HEK293 (cell line): ENCODE measurements at regions not wholly inside any gene's neighbourhood (a gene's known extent, or its start where the extent isn't known, plus 50 kb on each side); places are given as distances from the start of the nearest gene placed in this dataset.

Source experiments
- CTCF ChIP-seq: fragments of 450-650 bp; formaldehyde crosslinking; IDR thresholded peaks from 2 replicates; pipeline ENCODE4 v1.5.1; 2016; ENCODE audit warnings: missing biosample characterization, missing genetic modification characterization
- ELK4 ChIP-seq: IDR thresholded peaks from 2 replicates; pipeline ENCODE4 v1.6.1; 2011; ENCODE audit warnings: mild to moderate bottlenecking, low read depth, low read length, borderline replicate concordance
- INSM2 ChIP-seq: fragments of 450-650 bp; formaldehyde crosslinking; IDR thresholded peaks from 2 replicates; pipeline ENCODE4 v1.5.1; 2016; ENCODE audit warnings: missing biosample characterization, missing genetic modification characterization
- ZFHX2 ChIP-seq: fragments of 450-650 bp; formaldehyde crosslinking; conservative IDR thresholded peaks from 2 replicates; pipeline ENCODE4 v1.5.1; 2016; ENCODE audit warnings: missing biosample characterization, missing genetic modification characterization
- ZNF114 ChIP-seq: fragments of 450-650 bp; formaldehyde crosslinking; IDR thresholded peaks from 2 replicates; pipeline ENCODE4 v1.5.0; 2017; ENCODE audit warnings: missing biosample characterization, missing genetic modification characterization
- ZNF274 ChIP-seq, 2 experiments: fragments of 200-500 bp in 1 of 2; fragments of 450-650 bp in 1 of 2; sonication (Bioruptor generic) in 1 of 2; formaldehyde crosslinking in 1 of 2; IDR thresholded peaks; 2 replicates each; pipeline versions ENCODE4 v1.5.1 to v1.6.1; 2014 to 2016; ENCODE audit warnings: borderline replicate concordance in 1 of 2, inconsistent platforms in 1 of 2, low read length in 1 of 2, missing biosample characterization in 1 of 2, missing genetic modification characterization in 1 of 2
- ZNF341 ChIP-seq: fragments of 450-650 bp; formaldehyde crosslinking; IDR thresholded peaks from 2 replicates; pipeline ENCODE4; 2016; ENCODE audit warnings: low read depth, missing biosample characterization, missing genetic modification characterization
- ZNF501 ChIP-seq: fragments of 450-650 bp; formaldehyde crosslinking; IDR thresholded peaks from 2 replicates; pipeline ENCODE4 v1.5.1; 2016; ENCODE audit warnings: missing biosample characterization, missing genetic modification characterization
- ZNF521 ChIP-seq: fragments of 450-650 bp; formaldehyde crosslinking; IDR thresholded peaks from 2 replicates; pipeline ENCODE4 v1.5.1; 2017; ENCODE audit warnings: missing biosample characterization, mild to moderate bottlenecking, missing genetic modification characterization
- ZNF558 ChIP-seq: fragments of 450-650 bp; formaldehyde crosslinking; IDR thresholded peaks from 2 replicates; pipeline ENCODE4 v1.5.1; 2016; ENCODE audit warnings: missing biosample characterization, missing genetic modification characterization

GRCh38 chr4:141301216-141301615, 80.5 kb downstream of the ZNF330 start:
- TF ChIP-seq ZNF274 (IDR thresholded peaks at IDR 0.05; ENCODE audit: low read length), result no peak
- no peak for TF ChIP-seq ZNF274 (tag by site-specific recombination; IDR thresholded peaks at IDR 0.05; ENCODE audit: borderline replicate concordance)
- TF ChIP-seq ZFHX2 (tag by site-specific recombination), result no peak
- TF ChIP-seq ZNF114, result no peak
- TF ChIP-seq CTCF, result no peak
- no peak for TF ChIP-seq ELK4
- TF ChIP-seq ZNF521 (tag by site-specific recombination), result no peak
- no peak for TF ChIP-seq ZNF558
- no peak for TF ChIP-seq ZNF341 (tag by site-specific recombination)
- no peak for TF ChIP-seq ZNF501 (tag by site-specific recombination)
- no peak for TF ChIP-seq INSM2
